Ovary (tissue), 7 donors: ENCODE measurements at regions not wholly inside any gene's neighbourhood (a gene's known extent, or its start where the extent isn't known, plus 50 kb on each side); places are given as distances from the start of the nearest gene placed in this dataset.

Source experiments
- DNase-seq, 5 donors: peaks; one replicate each; pipeline ENCODE4 v3.0.0-alpha.2; 2019 to 2020
- H3K27ac ChIP-seq, 2 donors: fragments of 200-600 bp; one replicate each; pipeline versions ENCODE4 v1.5.1 to v1.8.0; 2019 to 2022
- H3K27me3 ChIP-seq: fragments of 200-600 bp; one replicate; pipeline ENCODE4 v1.8.0; 2022
- H3K36me3 ChIP-seq: fragments of 200-600 bp; sonication (generic); one replicate; pipeline ENCODE4 v1.5.1; 2019
- H3K4me1 ChIP-seq: one replicate; pipeline ENCODE4 v1.8.1; 2013; ENCODE audit warnings: mild to moderate bottlenecking, moderate library complexity; ENCODE audit not compliant: insufficient read depth
- H3K4me3 ChIP-seq: fragments of 200-600 bp; sonication (generic); one replicate; pipeline ENCODE4 v1.5.1; 2017
- H3K9me3 ChIP-seq, 2 donors: fragments of 200-600 bp in 1 of 2; sonication (generic) in 1 of 2; one replicate each; pipeline versions ENCODE4 v1.5.1 to v1.8.1; 2013 to 2019; ENCODE audit warnings: mild to moderate bottlenecking in 1 of 2, moderate library complexity in 1 of 2
- EP300 ChIP-seq: sonication (generic); formaldehyde crosslinking; IDR thresholded peaks from one replicate; pipeline ENCODE4 v1.6.1; 2017; ENCODE audit warnings: antibody characterized with exemption
- POLR2A ChIP-seq: fragments of 450-650 bp; IDR thresholded peaks from one replicate; pipeline ENCODE4 v1.6.1; 2017; ENCODE audit warnings: antibody characterized with exemption, mild to moderate bottlenecking, moderate library complexity
- WGBS, 3 donors: extraction: QIAGEN DNeasy Blood & Tissue Kit in 1 of 3; methylation state at CpG; one replicate each; pipeline versions ENCODE4 v1.1.5 to v1.1.7; 2013 to 2017; 5-methylcytosine and 5-hydroxymethylcytosine counted together
- intact Hi-C, 4 donors: fragments of 100-400 bp; cut with DNase I; formaldehyde crosslinking; loops; one replicate each; pipeline versions ENCODE4 v1.11.0 to v1.15.1; 2022 to 2023
- TF ChIP-seq, protein P1 (sequence below), 3 donors: fragments of 450-650 bp in 2 of 3; fragments of 200-600 bp in 1 of 3; IDR thresholded peaks; one replicate each; pipeline versions ENCODE4 v1.5.1 to v1.8.0; 2016 to 2022; ENCODE audit warnings: antibody characterized with exemption in 3 of 3, mild to moderate bottlenecking in 1 of 3
- donor health status: DM: no; HTN: no; CAD: no; lungs with moderate emphysema.
- donor health status: DM: no; HTN: no; CAD: no.
- donor health status: Bipolar disorder and iron deficiency.
- donor health status: DM: no; HTN: no; CAD: no.
- donor health status: DM: yes; HTN: yes; CAD: no.

DNA sequence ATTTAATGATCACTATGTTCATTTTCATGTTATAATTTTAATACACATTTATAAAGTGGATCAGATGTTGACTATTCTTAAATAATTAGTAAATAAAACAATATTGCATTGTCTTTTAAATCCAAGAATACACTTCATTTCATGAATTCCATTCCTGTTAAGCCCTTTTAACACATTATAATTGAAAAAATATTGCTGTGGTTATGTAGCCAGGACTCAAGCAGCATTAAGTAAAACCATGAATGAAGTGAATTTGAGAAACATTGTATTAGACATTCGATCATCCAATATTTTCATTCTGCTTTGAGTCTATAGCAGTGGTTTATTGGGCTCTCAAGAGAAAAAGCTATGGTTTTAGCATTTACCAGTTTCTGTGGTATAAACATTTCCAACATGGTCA lies 94.2 kb upstream of the RAPGEF2 start:
- Histone ChIP-seq H3K27ac (no peak overlapping the region), H3K27me3 (no peaks in the 10 kb centered on the region), H3K36me3 (no peaks in the 10 kb centered on the region), H3K4me1 (peaks cover 2% of the 10 kb centered on the region), H3K4me3 (no peak overlapping the region), H3K9me3 (no peaks in the 10 kb centered on the region)
- DNase-seq: no peak
- TF ChIP-seq POLR2A: no peak
- no peak for TF ChIP-seq EP300
- TF ChIP-seq, protein P1, sequence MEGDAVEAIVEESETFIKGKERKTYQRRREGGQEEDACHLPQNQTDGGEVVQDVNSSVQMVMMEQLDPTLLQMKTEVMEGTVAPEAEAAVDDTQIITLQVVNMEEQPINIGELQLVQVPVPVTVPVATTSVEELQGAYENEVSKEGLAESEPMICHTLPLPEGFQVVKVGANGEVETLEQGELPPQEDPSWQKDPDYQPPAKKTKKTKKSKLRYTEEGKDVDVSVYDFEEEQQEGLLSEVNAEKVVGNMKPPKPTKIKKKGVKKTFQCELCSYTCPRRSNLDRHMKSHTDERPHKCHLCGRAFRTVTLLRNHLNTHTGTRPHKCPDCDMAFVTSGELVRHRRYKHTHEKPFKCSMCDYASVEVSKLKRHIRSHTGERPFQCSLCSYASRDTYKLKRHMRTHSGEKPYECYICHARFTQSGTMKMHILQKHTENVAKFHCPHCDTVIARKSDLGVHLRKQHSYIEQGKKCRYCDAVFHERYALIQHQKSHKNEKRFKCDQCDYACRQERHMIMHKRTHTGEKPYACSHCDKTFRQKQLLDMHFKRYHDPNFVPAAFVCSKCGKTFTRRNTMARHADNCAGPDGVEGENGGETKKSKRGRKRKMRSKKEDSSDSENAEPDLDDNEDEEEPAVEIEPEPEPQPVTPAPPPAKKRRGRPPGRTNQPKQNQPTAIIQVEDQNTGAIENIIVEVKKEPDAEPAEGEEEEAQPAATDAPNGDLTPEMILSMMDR (IDR thresholded peaks at IDR 0.05): no peak
- intact Hi-C loops: no loop called here
- 40 to 87% (median 44%) methylated on average over 1 of the region's 1 CpG for WGBS, 3 donors

DNA sequence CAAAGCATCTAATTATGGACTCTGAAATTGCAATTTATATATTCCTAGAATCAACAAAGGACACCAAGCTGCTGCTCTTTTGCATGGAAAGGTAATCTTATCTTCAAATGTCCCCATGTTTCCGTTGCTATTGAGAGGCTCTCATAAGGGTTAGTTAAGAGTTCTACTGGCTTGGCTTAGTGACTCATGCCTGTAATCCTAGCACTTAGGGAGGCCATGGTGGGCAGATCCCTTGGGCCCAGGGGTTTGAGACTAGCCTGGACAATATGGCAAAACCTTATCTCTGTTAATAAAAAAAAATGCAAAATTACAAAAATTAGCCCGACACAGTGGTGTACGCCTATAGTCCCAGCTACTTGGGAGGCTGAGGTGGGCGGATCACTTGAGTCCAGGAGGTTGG lies 93.4 kb upstream of the RAPGEF2 start:
- Histone ChIP-seq H3K4me3 (no peak overlapping the region), H3K9me3 (no peaks in the 10 kb centered on the region), H3K4me1 (peaks cover 2% of the 10 kb centered on the region), H3K36me3 (no peaks in the 10 kb centered on the region), H3K27ac (no peak overlapping the region), H3K27me3 (no peaks in the 10 kb centered on the region)
- 87 to 96% (median 89%) methylated on average over 4 of the region's 4 CpGs for WGBS, 3 donors
- intact Hi-C loops: no loop called here
- DNase-seq: no peak
- TF ChIP-seq EP300 (no peak), POLR2A (no peak)
- TF ChIP-seq, protein P1 (IDR thresholded peaks at IDR 0.05): no peak

DNA sequence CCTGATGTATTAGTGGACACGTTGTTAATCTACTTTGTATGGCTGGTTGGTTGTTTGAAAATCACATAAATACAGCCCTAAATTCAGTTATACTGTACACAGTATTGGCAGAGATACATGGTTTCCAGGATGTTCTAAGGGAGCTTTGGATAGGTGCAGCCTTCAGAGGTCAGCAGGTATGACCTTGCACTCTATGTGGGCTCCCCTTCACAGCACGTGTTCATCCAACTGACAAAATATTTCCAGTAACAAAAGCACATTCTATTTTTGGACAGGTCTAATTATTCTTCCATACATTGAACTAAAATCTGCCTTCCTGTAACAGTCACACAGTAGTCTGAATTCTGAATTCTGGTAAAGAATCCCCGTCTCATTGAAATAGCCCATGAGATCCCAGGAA lies 92.8 kb upstream of the RAPGEF2 start:
- Histone ChIP-seq H3K4me1 (peaks cover 2% of the 10 kb centered on the region), H3K36me3 (no peaks in the 10 kb centered on the region), H3K27ac (no peak overlapping the region), H3K9me3 (no peaks in the 10 kb centered on the region), H3K27me3 (no peaks in the 10 kb centered on the region), H3K4me3 (no peak overlapping the region)
- no peak for TF ChIP-seq POLR2A
- TF ChIP-seq, protein P1 (IDR thresholded peaks at IDR 0.05): no peak
- TF ChIP-seq EP300: no peak
- 57 to 63% (median 61%) methylated on average over 3 of the region's 3 CpGs for WGBS, 3 donors
- intact Hi-C loops: no loop called here
- no peak for DNase-seq

DNA sequence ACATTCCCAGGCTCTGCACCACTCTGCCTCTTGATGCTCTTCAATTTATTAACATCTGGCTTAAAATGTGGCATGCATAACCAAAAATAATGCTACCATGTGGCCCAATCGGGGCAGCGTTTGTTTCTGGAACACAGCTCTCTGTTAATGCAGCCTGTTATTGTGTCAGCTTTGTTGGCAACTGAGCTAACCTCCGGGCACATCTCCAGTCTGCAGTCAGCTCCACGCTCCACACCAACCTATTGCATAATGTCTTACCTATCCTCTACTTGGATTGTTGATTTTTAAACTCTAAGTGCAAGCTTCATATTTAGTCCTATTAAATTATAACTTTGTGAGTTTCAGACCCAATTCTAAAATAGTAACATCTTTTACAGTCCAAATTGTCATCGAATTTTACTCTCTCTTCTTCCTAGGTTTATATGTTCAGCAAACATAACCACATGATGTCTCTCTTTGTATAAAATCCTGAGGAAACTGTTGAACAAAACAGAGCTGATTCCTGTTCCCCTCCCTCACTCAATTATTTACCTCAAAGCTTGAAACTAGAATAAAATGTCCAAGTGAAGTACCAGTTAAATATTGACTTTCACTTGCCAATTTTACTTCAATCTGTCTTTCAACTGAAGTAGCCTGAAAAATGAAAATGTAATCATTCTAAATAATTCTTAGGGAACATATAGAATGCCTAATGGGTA lies 92.2 kb upstream of the RAPGEF2 start:
- H3K27me3 ChIP-seq: no peaks in the 10 kb centered on the region
- TF ChIP-seq, protein P1 (IDR thresholded peaks at IDR 0.05): no peak
- TF ChIP-seq EP300 (no peak), POLR2A (no peak)
- peaks cover 2% of the 10 kb centered on the region for H3K4me1 ChIP-seq
- H3K27ac ChIP-seq: no peak overlapping the region
- DNase-seq: peak; percentile 54 to 74 (median 69)
- WGBS, 3 donors: 15 to 17% (median 16%) methylated on average over 5 of the region's 5 CpGs
- no peaks in the 10 kb centered on the region for H3K36me3 ChIP-seq
- H3K4me3 ChIP-seq: no peak overlapping the region
- intact Hi-C loops: no loop called here
- H3K9me3 ChIP-seq: no peaks in the 10 kb centered on the region
